ENCODE measurements at regions not wholly inside any gene's neighbourhood (a gene's known extent, or its start where the extent isn't known, plus 50 kb on each side); places are given as distances from the start of the nearest gene placed in this dataset.

DNA sequence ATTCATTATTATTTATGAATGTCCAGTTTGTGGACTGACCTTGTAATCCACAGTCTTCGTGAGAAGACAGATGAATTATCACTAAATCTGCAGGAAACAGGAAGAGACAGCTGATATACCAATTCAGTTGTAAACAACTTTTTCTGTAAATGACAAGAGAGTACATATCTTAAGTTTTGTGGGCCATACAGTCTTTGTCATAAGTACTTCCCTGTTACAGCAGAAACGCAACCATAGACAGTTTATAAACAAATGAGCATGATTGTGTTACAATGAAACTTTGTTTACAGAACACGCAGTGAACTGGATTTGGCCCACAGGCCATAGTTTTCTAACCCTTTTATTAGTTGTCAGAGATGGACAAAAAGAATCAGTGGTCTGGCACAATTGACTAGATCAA lies 443.4 kb downstream of the PDGFC start:
- TF ChIP-seq, protein P1, sequence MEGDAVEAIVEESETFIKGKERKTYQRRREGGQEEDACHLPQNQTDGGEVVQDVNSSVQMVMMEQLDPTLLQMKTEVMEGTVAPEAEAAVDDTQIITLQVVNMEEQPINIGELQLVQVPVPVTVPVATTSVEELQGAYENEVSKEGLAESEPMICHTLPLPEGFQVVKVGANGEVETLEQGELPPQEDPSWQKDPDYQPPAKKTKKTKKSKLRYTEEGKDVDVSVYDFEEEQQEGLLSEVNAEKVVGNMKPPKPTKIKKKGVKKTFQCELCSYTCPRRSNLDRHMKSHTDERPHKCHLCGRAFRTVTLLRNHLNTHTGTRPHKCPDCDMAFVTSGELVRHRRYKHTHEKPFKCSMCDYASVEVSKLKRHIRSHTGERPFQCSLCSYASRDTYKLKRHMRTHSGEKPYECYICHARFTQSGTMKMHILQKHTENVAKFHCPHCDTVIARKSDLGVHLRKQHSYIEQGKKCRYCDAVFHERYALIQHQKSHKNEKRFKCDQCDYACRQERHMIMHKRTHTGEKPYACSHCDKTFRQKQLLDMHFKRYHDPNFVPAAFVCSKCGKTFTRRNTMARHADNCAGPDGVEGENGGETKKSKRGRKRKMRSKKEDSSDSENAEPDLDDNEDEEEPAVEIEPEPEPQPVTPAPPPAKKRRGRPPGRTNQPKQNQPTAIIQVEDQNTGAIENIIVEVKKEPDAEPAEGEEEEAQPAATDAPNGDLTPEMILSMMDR (conservative IDR thresholded peaks at IDR 0.05), result no peak
- no peak for TF ChIP-seq ZFX (IDR thresholded peaks at IDR 0.05)
